ENCODE measurements at regions not wholly inside any gene's neighbourhood (a gene's known extent, or its start where the extent isn't known, plus 50 kb on each side); places are given as distances from the start of the nearest gene placed in this dataset.

- no peak overlapping the region for H3K4me2 ChIP-seq (ENCODE audit: low read length)
- no peak overlapping the region for H3K4me3 ChIP-seq (ENCODE audit: low read depth, low read length, poor library complexity, severe bottlenecking)
- no peak for TF ChIP-seq EZH2phosphoT487 (IDR thresholded peaks at IDR 0.05; ENCODE audit: borderline replicate concordance, low read depth, low read length)
- TF ChIP-seq CTCF (conservative IDR thresholded peaks at IDR 0.05; ENCODE audit: low read length), result no peak
- BruUV-seq (replicated peaks), result no TSS peak
- DNase-seq (ENCODE audit: low spot score), result no peak
- H2AFZ ChIP-seq (ENCODE audit: low read length), result no peak overlapping the region
- no peaks in the 10 kb centered on the region for H3K79me2 ChIP-seq (ENCODE audit: insufficient read depth, low read depth, low read length)
- H3K9me3 ChIP-seq (ENCODE audit: low read length), result no peaks in the 10 kb centered on the region
- no peaks in the 10 kb centered on the region for H3K4me1 ChIP-seq (ENCODE audit: insufficient read depth, low read length, poor library complexity, severe bottlenecking)
- POLR2A ChIA-PET, result no interaction called here
- no peaks in the 10 kb centered on the region for H4K20me1 ChIP-seq (ENCODE audit: insufficient read depth, low read length)
- no peaks in the 10 kb centered on the region for H3K9me2 ChIP-seq (ENCODE audit: insufficient read depth, low read length)
- CTCF ChIA-PET (ENCODE audit: unreplicated experiment), result no interaction called here
- no peak overlapping the region for H3K27ac ChIP-seq (ENCODE audit: low read depth, low read length, poor library complexity, severe bottlenecking)
- intact Hi-C loops (cut with micrococcal nuclease; ENCODE audit: unreplicated experiment), result no loop called here
- H3K36me3 ChIP-seq (ENCODE audit: insufficient read depth, low read length), result no peaks in the 10 kb centered on the region
Observed at GRCh38 chr3:124263168-124263567, 271.2 kb upstream of the ROPN1 start.

DNA sequence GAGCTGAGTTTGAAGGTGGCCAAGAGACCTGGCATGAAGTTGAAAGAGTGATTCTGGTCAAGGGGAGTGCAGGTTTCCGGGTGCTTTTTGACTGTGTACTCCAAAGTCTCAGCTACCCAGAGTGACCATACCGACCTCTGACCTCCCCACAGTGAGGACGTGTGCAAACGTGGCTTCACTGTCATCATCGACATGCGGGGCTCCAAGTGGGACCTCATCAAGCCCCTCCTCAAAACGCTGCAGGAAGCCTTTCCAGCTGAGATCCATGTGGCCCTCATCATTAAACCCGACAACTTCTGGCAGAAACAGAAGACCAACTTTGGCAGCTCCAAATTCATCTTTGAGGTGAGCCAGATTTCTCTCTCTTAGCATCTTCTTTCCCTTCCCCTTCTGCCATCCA lies 272.4 kb upstream of the ROPN1 start:
- POLR2A ChIA-PET, result interaction anchor here (0.7 kb wide), 1 partner anchor 14 kb away, joined by 3 read pairs; no protein-coding TSS in a partner anchor
- H3K4me3 ChIP-seq (ENCODE audit: low read depth, low read length, poor library complexity, severe bottlenecking), result no peak overlapping the region
- no peaks in the 10 kb centered on the region for H3K36me3 ChIP-seq (ENCODE audit: insufficient read depth, low read length)
- H3K4me1 ChIP-seq (ENCODE audit: insufficient read depth, low read length, poor library complexity, severe bottlenecking), result no peaks in the 10 kb centered on the region
- H3K4me2 ChIP-seq (ENCODE audit: low read length), result no peak overlapping the region
- H2AFZ ChIP-seq (ENCODE audit: low read length), result no peak overlapping the region
- TF ChIP-seq EZH2phosphoT487 (IDR thresholded peaks at IDR 0.05; ENCODE audit: borderline replicate concordance, low read depth, low read length) (no peak), CTCF (conservative IDR thresholded peaks at IDR 0.05; ENCODE audit: low read length) (no peak)
- no peaks in the 10 kb centered on the region for H3K79me2 ChIP-seq (ENCODE audit: insufficient read depth, low read depth, low read length)
- H3K27ac ChIP-seq (ENCODE audit: low read depth, low read length, poor library complexity, severe bottlenecking), result no peak overlapping the region
- H3K9me3 ChIP-seq (ENCODE audit: low read length), result no peaks in the 10 kb centered on the region
- CTCF ChIA-PET (ENCODE audit: unreplicated experiment), result no interaction called here
- H3K9me2 ChIP-seq (ENCODE audit: insufficient read depth, low read length), result no peaks in the 10 kb centered on the region
- no TSS peak for BruUV-seq (replicated peaks)
- no peak for DNase-seq (ENCODE audit: low spot score)
- intact Hi-C loops (cut with micrococcal nuclease; ENCODE audit: unreplicated experiment), result no loop called here
- H4K20me1 ChIP-seq (ENCODE audit: insufficient read depth, low read length), result no peaks in the 10 kb centered on the region

DNA sequence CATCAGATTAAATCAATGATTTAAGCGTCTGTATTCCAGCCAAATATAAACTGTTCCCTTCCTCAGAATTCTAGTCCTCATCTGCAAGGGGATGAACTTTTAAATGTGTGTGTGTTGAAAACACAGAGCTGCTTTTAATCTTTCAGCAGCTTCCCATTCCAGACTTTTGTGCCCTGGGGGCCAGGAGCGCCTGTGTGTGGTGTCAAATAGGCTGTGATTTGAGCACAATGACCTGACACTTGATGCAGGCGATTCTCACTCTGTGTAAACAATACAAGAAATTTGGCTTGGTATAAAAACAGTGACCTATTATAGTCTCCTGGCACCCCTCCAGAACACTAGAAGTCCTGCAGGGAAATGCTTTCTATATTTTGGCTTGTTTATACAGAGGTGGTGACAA lies 274.6 kb upstream of the ROPN1 start:
- no TSS peak for BruUV-seq (replicated peaks)
- H4K20me1 ChIP-seq (ENCODE audit: insufficient read depth, low read length), result no peaks in the 10 kb centered on the region
- ChIA-PET CTCF (ENCODE audit: unreplicated experiment) (no interaction called here), POLR2A (interaction anchor here (0.7 kb wide), 1 partner anchor 45 kb away, joined by 3 read pairs; no protein-coding TSS in a partner anchor)
- H3K36me3 ChIP-seq (ENCODE audit: insufficient read depth, low read length), result no peaks in the 10 kb centered on the region
- no peak for TF ChIP-seq EZH2phosphoT487 (IDR thresholded peaks at IDR 0.05; ENCODE audit: borderline replicate concordance, low read depth, low read length)
- TF ChIP-seq CTCF (conservative IDR thresholded peaks at IDR 0.05; ENCODE audit: low read length), result no peak
- H3K9me2 ChIP-seq (ENCODE audit: insufficient read depth, low read length), result no peaks in the 10 kb centered on the region
- H3K27ac ChIP-seq (ENCODE audit: low read depth, low read length, poor library complexity, severe bottlenecking), result no peak overlapping the region
- no peak overlapping the region for H3K4me3 ChIP-seq (ENCODE audit: low read depth, low read length, poor library complexity, severe bottlenecking)
- no peak overlapping the region for H3K4me2 ChIP-seq (ENCODE audit: low read length)
- no peaks in the 10 kb centered on the region for H3K9me3 ChIP-seq (ENCODE audit: low read length)
- intact Hi-C loops (cut with micrococcal nuclease; ENCODE audit: unreplicated experiment), result no loop called here
- no peaks in the 10 kb centered on the region for H3K79me2 ChIP-seq (ENCODE audit: insufficient read depth, low read depth, low read length)
- H3K4me1 ChIP-seq (ENCODE audit: insufficient read depth, low read length, poor library complexity, severe bottlenecking), result no peaks in the 10 kb centered on the region
- DNase-seq (ENCODE audit: low spot score), result no peak
- H2AFZ ChIP-seq (ENCODE audit: low read length), result no peak overlapping the region

All from OCI-LY7 (cell line).